Lung (tissue), 11 donors: ENCODE measurements at regions not wholly inside any gene's neighbourhood (a gene's known extent, or its start where the extent isn't known, plus 50 kb on each side); places are given as distances from the start of the nearest gene placed in this dataset.

Experiments used
- ATAC-seq: fragments of 200-7000 bp; cut with Tn5 transposase; one replicate; pipeline ENCODE4 v1.9.1; 2020; ENCODE audit warnings: moderate number of reproducible peaks; ENCODE audit not compliant: insufficient read depth, low FRiP score
- DNase-seq, 3 donors: peaks; one replicate each; pipeline ENCODE4 v3.0.0-alpha.2; 2013 to 2017
- H3K27ac ChIP-seq, 2 donors: one replicate each; pipeline ENCODE4 v1.5.1; 2013; ENCODE audit warnings: mild to moderate bottlenecking in 2 of 2, moderate library complexity in 2 of 2, control low read depth in 1 of 2, inconsistent platforms in 1 of 2, low read depth in 1 of 2, low read length in 1 of 2
- H3K27me3 ChIP-seq, 3 donors: one replicate each; pipeline ENCODE4 v1.5.1; 2013; ENCODE audit warnings: low read length in 2 of 3; ENCODE audit not compliant: control insufficient read depth in 3 of 3, insufficient read depth in 3 of 3
- H3K36me3 ChIP-seq, 4 donors: one replicate each; pipeline ENCODE4 v1.5.1; 2013; ENCODE audit warnings: low read length in 4 of 4, mild to moderate bottlenecking in 1 of 4, moderate library complexity in 1 of 4; ENCODE audit not compliant: control insufficient read depth in 4 of 4, insufficient read depth in 4 of 4
- H3K4me1 ChIP-seq, 5 donors: one replicate each; pipeline ENCODE4 v1.5.1; 2013; ENCODE audit warnings: low read length in 5 of 5, mild to moderate bottlenecking in 2 of 5, moderate library complexity in 1 of 5; ENCODE audit not compliant: control insufficient read depth in 5 of 5, insufficient read depth in 5 of 5
- H3K4me3 ChIP-seq: one replicate; pipeline ENCODE4 v1.5.1; 2013; ENCODE audit warnings: mild to moderate bottlenecking, control low read depth, moderate library complexity
- H3K9ac ChIP-seq, 2 donors: one replicate each; pipeline ENCODE4 v1.5.1; 2013; ENCODE audit warnings: low read length in 2 of 2, control low read depth in 1 of 2; ENCODE audit not compliant: insufficient read depth in 1 of 2
- H3K9me3 ChIP-seq, 4 donors: one replicate each; pipeline ENCODE4 v1.5.1; 2013; ENCODE audit warnings: low read length in 3 of 4, mild to moderate bottlenecking in 1 of 4, moderate library complexity in 1 of 4; ENCODE audit not compliant: control insufficient read depth in 4 of 4, insufficient read depth in 3 of 4
- WGBS, 2 donors: extraction: QIAGEN DNeasy Blood & Tissue Kit; methylation state at CpG; one replicate each; pipeline ENCODE4 v1.1.7; 2013; 5-methylcytosine and 5-hydroxymethylcytosine counted together
- TF ChIP-seq, protein P1 (sequence below): IDR thresholded peaks from 2 replicates; pipeline ENCODE4 v1.5.1; 2012; ENCODE audit warnings: mild to moderate bottlenecking; ENCODE audit errors: control extremely low read depth, extremely low read depth
- donor health status: control.
- donor health status: control.
- donor health status: Bipolar disorder and iron deficiency.
- donor health status: healthy.
- donor health status: DM: yes; HTN: yes; CAD: no.

DNA sequence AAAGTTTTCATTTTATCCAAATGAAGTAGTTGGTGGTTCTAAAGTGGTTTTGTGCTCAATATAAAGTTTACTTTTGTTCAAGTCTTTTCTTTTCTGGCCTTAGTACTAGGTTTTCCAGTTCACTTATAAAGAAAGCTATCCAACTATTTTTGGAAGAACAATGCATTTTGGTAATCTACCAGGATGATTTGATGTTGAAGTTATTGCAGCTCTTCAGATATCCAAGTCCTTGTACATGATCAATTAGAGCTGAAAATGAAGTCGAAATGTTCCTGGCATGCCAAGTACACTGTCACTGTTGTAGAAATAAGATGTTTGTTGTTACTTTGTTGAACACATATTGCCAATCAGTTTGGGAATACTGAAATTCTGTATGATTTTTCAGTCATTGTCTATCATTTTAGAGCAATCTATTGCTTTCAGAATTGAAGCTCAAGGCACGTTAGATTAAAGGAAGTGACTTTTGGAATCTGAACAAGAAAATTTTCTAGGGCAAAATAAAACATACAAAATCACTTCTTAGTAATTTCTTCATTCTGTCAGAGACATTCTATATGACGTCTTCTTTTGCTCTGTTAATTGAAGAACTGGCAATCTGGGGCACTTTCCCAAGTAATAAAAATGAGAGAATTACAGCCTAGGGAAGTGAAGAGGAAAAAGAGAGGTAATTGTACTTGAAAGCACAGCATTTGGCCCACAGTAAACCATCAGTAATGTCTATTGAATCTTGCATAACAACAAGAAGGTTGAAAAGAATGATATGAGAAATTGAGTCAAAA lies 232.3 kb downstream of the MREG start:
- Histone ChIP-seq H3K4me1 (peaks cover 0 to 45% (median 2%) of the 10 kb centered on the region in 5 donors), H3K9ac (no peak overlapping the region), H3K9me3 (peaks cover 0 to 5% (median 0%) of the 10 kb centered on the region in 4 donors), H3K36me3 (no peaks in the 10 kb centered on the region), H3K27me3 (no peaks in the 10 kb centered on the region), H3K27ac (no peak overlapping the region), H3K4me3 (no peak overlapping the region)
- DNase-seq = peak in 2 of 3 donors; percentile 46 to 47
- no peak for ATAC-seq
- WGBS, 2 donors = 65 to 69% methylated on average over 3 of the region's 3 CpGs
- TF ChIP-seq, protein P1, sequence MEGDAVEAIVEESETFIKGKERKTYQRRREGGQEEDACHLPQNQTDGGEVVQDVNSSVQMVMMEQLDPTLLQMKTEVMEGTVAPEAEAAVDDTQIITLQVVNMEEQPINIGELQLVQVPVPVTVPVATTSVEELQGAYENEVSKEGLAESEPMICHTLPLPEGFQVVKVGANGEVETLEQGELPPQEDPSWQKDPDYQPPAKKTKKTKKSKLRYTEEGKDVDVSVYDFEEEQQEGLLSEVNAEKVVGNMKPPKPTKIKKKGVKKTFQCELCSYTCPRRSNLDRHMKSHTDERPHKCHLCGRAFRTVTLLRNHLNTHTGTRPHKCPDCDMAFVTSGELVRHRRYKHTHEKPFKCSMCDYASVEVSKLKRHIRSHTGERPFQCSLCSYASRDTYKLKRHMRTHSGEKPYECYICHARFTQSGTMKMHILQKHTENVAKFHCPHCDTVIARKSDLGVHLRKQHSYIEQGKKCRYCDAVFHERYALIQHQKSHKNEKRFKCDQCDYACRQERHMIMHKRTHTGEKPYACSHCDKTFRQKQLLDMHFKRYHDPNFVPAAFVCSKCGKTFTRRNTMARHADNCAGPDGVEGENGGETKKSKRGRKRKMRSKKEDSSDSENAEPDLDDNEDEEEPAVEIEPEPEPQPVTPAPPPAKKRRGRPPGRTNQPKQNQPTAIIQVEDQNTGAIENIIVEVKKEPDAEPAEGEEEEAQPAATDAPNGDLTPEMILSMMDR = no peak

DNA sequence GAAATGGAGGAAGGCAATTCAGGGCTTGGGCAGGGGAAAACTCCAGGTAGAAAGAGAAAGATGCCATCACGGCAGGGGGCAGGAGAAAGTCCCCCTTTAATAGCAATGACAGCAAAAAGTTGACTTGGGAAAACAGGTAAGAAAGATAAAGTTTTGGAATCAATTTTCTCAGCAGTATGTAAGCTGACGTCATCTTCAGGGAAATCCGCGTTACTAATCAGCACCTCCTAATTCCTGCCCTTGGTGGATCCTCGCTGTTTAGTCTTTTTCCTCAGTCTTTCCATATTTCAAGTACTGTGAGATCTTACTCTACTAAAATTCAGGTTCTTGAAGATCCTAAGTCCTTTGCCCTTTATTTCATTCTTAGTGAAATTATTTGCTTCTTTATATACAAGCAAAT lies 233.0 kb downstream of the MREG start:
- ATAC-seq (no peak), DNase-seq (no peak)
- no peaks in the 10 kb centered on the region for H3K36me3 ChIP-seq
- no peak overlapping the region for H3K27ac ChIP-seq
- TF ChIP-seq, protein P1 = no peak
- peaks cover 0 to 5% (median 0%) of the 10 kb centered on the region in 4 donors for H3K9me3 ChIP-seq
- WGBS, 2 donors = 75 to 88% methylated on average over 5 of the region's 5 CpGs
- H3K27me3 ChIP-seq = no peaks in the 10 kb centered on the region
- no peak overlapping the region for H3K4me3 ChIP-seq
- no peak overlapping the region for H3K9ac ChIP-seq
- peaks cover 0 to 44% (median 2%) of the 10 kb centered on the region in 5 donors for H3K4me1 ChIP-seq

DNA sequence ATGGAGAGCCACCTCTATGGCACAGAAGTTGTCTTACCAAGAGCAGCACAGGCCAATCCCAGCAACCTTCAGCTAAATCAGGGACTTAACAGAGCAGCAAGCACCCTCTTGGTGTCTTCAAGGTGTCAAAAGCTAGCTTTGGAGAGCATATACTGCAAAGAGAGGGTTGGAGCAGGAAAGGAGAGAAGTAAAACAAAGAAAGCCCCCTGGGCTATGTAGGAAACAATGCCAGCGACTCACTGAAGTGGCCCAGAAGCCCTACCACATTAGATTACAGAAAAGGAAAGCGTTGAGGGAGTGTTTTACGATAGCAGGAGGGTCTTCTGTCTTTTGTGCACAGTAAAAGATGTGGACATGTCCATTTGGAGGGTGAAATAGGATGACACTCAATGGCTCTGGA lies 233.4 kb downstream of the MREG start:
- DNase-seq = no peak
- Histone ChIP-seq H3K4me3 (no peak overlapping the region), H3K27me3 (no peaks in the 10 kb centered on the region), H3K9ac (no peak overlapping the region), H3K4me1 (peaks cover 0 to 44% (median 2%) of the 10 kb centered on the region in 5 donors), H3K36me3 (no peaks in the 10 kb centered on the region), H3K9me3 (peaks cover 0 to under 1% (median 0%) of the 10 kb centered on the region in 4 donors), H3K27ac (no peak overlapping the region)
- TF ChIP-seq, protein P1 = no peak
- no peak for ATAC-seq
- 93 to 95% methylated on average over 3 of the region's 3 CpGs for WGBS, 2 donors
